Mucosa of rectum (tissue), 2 donors: ENCODE measurements at regions not wholly inside any gene's neighbourhood (a gene's known extent, or its start where the extent isn't known, plus 50 kb on each side); places are given as distances from the start of the nearest gene placed in this dataset.

Experiments
- H3K27ac ChIP-seq, 2 donors: one replicate each; pipeline ENCODE4 v1.7.0; 2013; ENCODE audit warnings: inconsistent platforms in 2 of 2, low read depth in 2 of 2, low read length in 2 of 2
- H3K27me3 ChIP-seq, 2 donors: one replicate each; pipeline ENCODE4 v1.7.0; 2013; ENCODE audit warnings: low read length in 2 of 2; ENCODE audit not compliant: control insufficient read depth in 2 of 2, insufficient read depth in 2 of 2
- H3K36me3 ChIP-seq, 2 donors: one replicate each; pipeline ENCODE4 v1.7.0; 2013; ENCODE audit warnings: low read length in 2 of 2; ENCODE audit not compliant: control insufficient read depth in 2 of 2, insufficient read depth in 2 of 2
- H3K4me1 ChIP-seq, 2 donors: one replicate each; pipeline ENCODE4 v1.7.0; 2013; ENCODE audit warnings: low read length in 2 of 2, mild to moderate bottlenecking in 1 of 2; ENCODE audit not compliant: control insufficient read depth in 2 of 2, insufficient read depth in 2 of 2
- H3K4me3 ChIP-seq, 2 donors: one replicate each; pipeline ENCODE4 v1.7.0; 2013; ENCODE audit warnings: low read length in 2 of 2
- H3K9ac ChIP-seq, 2 donors: one replicate each; pipeline ENCODE4 v1.7.0; 2013; ENCODE audit warnings: low read length in 2 of 2, low read depth in 1 of 2, mild to moderate bottlenecking in 1 of 2
- H3K9me3 ChIP-seq, 2 donors: one replicate each; pipeline ENCODE4 v1.7.0; 2013; ENCODE audit warnings: low read length in 2 of 2; ENCODE audit not compliant: control insufficient read depth in 2 of 2
- donor health status: healthy.
- donor health status: Normal muscosa, but diverticular disease.

- Histone ChIP-seq H3K4me1 (no peaks in the 10 kb centered on the region), H3K9me3 (no peaks in the 10 kb centered on the region), H3K27me3 (no peaks in the 10 kb centered on the region), H3K9ac (no peak overlapping the region), H3K4me3 (no peak overlapping the region), H3K27ac (no peak overlapping the region), H3K36me3 (no peaks in the 10 kb centered on the region)
Observed at GRCh38 chr10:108445746-108446145, 1281.2 kb upstream of the SORCS1 start.

DNA sequence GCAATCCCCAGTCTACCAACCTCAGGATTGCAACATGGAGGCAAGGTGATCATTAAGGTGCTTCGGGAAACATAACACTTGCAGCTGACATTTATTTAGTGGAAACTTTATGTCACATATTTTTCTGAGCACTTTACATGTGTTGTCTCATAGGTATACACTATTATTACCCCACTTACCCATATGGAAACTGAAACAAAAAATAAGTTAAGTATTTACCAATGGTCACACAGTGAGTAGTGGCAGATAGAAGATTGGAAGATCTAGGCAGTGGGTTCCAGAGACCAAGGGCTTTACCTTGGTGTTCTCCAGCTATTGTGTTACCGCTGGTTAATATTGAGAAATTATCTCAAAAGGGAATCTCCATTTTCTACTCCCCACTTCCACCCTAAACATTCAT lies 1279.1 kb upstream of the SORCS1 start:
- no peak overlapping the region for H3K9ac ChIP-seq
- no peak overlapping the region for H3K27ac ChIP-seq
- no peaks in the 10 kb centered on the region for H3K9me3 ChIP-seq
- H3K4me1 ChIP-seq, result no peaks in the 10 kb centered on the region
- no peaks in the 10 kb centered on the region for H3K36me3 ChIP-seq
- no peaks in the 10 kb centered on the region for H3K27me3 ChIP-seq
- no peak overlapping the region for H3K4me3 ChIP-seq

DNA sequence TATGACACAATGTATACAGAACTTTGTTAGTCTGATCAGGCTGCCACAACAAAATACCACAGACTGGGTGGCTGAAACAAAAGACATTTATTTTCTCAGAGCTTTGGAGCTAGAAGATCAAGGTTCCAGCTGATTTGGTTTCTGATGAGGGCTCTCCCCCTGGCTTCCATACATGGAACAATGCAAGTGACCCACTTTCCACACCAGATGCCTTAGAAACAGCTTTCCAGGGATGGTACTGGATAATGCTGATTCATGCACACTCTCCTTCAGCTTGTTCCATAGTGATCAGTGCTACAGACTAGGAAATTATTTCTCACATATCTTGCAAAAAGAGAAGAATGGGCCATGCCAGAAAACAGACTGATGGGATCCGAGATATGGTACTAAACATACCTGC lies 1274.9 kb upstream of the SORCS1 start:
- H3K27me3 ChIP-seq, result no peaks in the 10 kb centered on the region
- no peaks in the 10 kb centered on the region for H3K4me1 ChIP-seq
- no peaks in the 10 kb centered on the region for H3K9me3 ChIP-seq
- no peaks in the 10 kb centered on the region for H3K36me3 ChIP-seq
- no peak overlapping the region for H3K27ac ChIP-seq
- H3K4me3 ChIP-seq, result no peak overlapping the region
- no peak overlapping the region for H3K9ac ChIP-seq

DNA sequence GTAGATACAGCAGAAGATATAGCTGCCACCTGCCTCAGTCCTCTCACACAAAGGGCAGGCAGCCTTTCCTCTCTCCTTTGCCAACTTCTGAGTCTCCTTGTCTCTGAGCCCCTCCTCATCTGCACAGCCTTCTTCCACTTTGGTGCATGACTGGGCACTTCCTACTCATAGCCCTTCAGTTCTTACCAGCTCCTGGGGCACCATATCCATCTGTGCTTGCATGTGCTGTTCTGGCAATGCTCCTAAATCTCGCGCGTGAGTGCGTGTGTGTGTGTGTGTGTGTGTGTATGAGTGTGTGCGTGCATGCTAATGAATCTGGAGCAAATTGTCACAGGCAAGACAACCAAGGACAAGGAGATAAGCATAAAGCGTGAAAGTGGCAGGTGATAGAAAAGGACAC lies 1271.6 kb upstream of the SORCS1 start:
- Histone ChIP-seq H3K27ac (no peak overlapping the region), H3K4me3 (no peak overlapping the region), H3K9ac (no peak overlapping the region), H3K27me3 (no peaks in the 10 kb centered on the region), H3K4me1 (no peaks in the 10 kb centered on the region), H3K36me3 (no peaks in the 10 kb centered on the region), H3K9me3 (no peaks in the 10 kb centered on the region)

GRCh38 chr10:108434559-108435252 lies 1270.2 kb upstream of the SORCS1 start:
- Histone ChIP-seq H3K36me3 (no peaks in the 10 kb centered on the region), H3K27ac (no peak overlapping the region), H3K4me1 (peaks cover 0 to 4% of the 10 kb centered on the region in 2 donors), H3K4me3 (no peak overlapping the region), H3K27me3 (no peaks in the 10 kb centered on the region), H3K9me3 (no peaks in the 10 kb centered on the region), H3K9ac (no peak overlapping the region)

- Histone ChIP-seq H3K9me3 (no peaks in the 10 kb centered on the region), H3K27ac (no peak overlapping the region), H3K27me3 (no peaks in the 10 kb centered on the region), H3K4me1 (peaks cover 0 to 9% of the 10 kb centered on the region in 2 donors), H3K9ac (no peak overlapping the region), H3K36me3 (no peaks in the 10 kb centered on the region), H3K4me3 (no peak overlapping the region)
Observed at GRCh38 chr10:108427146-108427545, 1262.6 kb upstream of the SORCS1 start.

GRCh38 chr10:108425283-108425964 lies 1260.9 kb upstream of the SORCS1 start:
- H3K9me3 ChIP-seq, result no peaks in the 10 kb centered on the region
- H3K4me3 ChIP-seq, result no peak overlapping the region
- H3K36me3 ChIP-seq, result no peaks in the 10 kb centered on the region
- peaks cover 0 to 8% of the 10 kb centered on the region in 2 donors for H3K4me1 ChIP-seq
- H3K27me3 ChIP-seq, result no peaks in the 10 kb centered on the region
- H3K9ac ChIP-seq, result no peak overlapping the region
- H3K27ac ChIP-seq, result no peak overlapping the region

DNA sequence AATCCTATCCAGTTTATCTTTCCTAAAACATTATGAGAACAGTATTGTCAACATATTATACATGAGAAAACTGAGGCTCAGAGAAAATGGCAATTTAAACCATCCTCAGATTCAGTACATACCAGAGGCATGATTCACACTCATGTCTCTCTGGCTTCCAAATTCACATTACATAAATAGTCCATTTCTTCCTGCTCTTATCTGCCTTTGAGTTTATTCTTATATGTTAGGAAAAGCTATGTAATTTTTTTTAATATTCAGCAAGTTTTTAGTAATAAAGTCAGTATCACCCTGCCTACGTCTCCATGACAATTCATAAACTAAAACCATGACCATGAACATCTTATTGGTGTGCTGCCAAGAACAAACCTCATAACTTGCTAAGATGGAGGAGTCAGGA lies 1260.2 kb upstream of the SORCS1 start:
- Histone ChIP-seq H3K9me3 (no peaks in the 10 kb centered on the region), H3K27me3 (no peaks in the 10 kb centered on the region), H3K4me1 (peaks cover 0 to 5% of the 10 kb centered on the region in 2 donors), H3K36me3 (no peaks in the 10 kb centered on the region), H3K27ac (no peak overlapping the region), H3K9ac (no peak overlapping the region), H3K4me3 (no peak overlapping the region)

DNA sequence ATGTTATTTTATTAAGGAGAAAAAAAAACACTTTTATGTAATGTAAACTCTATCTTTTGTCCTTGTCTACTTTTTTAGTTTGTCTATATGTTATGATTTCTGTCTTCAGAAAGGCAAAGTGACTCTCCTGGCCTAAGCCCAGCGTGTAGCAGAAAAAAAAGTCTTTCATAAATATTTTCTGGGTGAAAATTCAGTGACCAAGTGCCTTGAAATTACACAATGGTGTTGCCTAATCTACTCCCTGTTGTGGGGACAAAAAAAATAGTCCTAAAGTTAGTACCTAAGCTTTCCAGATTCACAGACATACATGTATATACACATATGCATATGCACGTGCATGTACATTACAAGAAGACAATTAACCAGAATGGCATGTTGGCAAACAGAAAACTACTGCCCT lies 1257.8 kb upstream of the SORCS1 start:
- Histone ChIP-seq H3K36me3 (no peaks in the 10 kb centered on the region), H3K27ac (no peak overlapping the region), H3K27me3 (no peaks in the 10 kb centered on the region), H3K4me3 (no peak overlapping the region), H3K4me1 (peaks cover 0 to 2% of the 10 kb centered on the region in 2 donors), H3K9ac (no peak overlapping the region), H3K9me3 (no peaks in the 10 kb centered on the region)

GRCh38 chr10:108421266-108421665 lies 1256.8 kb upstream of the SORCS1 start:
- no peaks in the 10 kb centered on the region for H3K9me3 ChIP-seq
- H3K9ac ChIP-seq, result no peak overlapping the region
- no peaks in the 10 kb centered on the region for H3K36me3 ChIP-seq
- H3K27me3 ChIP-seq, result no peaks in the 10 kb centered on the region
- no peak overlapping the region for H3K4me3 ChIP-seq
- no peak overlapping the region for H3K27ac ChIP-seq
- H3K4me1 ChIP-seq, result no peaks in the 10 kb centered on the region
